G401 (cell line): ENCODE measurements at regions not wholly inside any gene's neighbourhood (a gene's known extent, or its start where the extent isn't known, plus 50 kb on each side); places are given as distances from the start of the nearest gene placed in this dataset.
"Not testable (repeated sequence)": the region's sequence is repeated elsewhere in the genome, so short reads cannot be mapped to it uniquely, and the experiment has no call there.

Experiments
- DNase-seq: peaks from one replicate; pipeline ENCODE4 v3.0.0-alpha.2; 2015; ENCODE audit warnings: low spot score
- in situ Hi-C: cut with HindIII; loops from 2 replicates; pipeline ENCODE4 v1.10.0; 2016; ENCODE audit warnings: low sequenced_read_pairs, mixed read lengths

DNA sequence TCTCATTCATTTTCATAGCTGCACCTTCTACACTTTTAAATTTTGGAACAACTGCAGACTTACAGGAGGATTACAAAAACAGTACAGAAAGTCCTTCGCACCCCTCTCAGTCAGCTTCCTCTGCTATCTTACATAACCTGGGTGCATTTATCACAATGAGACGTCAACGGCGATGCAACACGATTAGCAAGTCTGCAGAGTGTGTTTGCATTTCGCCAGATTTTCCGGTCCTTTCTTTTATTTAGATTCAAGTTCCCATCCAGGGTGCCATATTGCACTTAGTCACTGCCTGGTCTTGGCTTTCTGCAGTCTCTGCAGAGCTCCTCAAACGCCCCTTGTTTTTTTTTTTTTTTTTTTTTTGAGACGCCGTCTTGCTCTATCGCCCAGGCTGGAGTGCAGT lies 85.9 kb downstream of the ASMT start:
- in situ Hi-C loops = no loop called here
- no peak for DNase-seq

DNA sequence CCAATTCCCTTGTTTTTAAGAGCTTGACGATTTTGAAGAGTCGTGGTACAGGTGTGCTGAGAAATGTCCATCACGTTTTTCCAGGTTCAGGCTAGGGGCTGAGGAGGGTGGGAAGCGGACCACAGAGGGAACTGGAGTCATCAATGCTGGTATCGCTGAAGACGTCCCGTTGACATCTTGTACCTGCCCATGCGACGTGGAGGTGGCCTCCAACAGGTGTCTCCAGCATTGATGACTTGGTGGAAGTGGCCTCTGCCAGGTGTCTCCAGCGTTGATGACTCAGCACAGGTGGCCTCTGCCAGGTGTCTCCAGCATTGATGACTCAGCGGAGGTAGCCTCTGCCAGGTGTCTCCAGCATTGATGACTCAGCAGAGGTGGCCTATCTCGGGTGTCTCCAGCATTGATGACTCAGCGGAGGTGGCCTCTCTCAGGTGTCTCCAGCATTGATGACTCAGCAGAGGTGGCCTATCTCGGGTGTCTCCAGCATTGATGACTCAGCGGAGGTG lies 86.6 kb downstream of the ASMT start:
- in situ Hi-C loops, DNase-seq: not testable (repeated sequence)

DNA sequence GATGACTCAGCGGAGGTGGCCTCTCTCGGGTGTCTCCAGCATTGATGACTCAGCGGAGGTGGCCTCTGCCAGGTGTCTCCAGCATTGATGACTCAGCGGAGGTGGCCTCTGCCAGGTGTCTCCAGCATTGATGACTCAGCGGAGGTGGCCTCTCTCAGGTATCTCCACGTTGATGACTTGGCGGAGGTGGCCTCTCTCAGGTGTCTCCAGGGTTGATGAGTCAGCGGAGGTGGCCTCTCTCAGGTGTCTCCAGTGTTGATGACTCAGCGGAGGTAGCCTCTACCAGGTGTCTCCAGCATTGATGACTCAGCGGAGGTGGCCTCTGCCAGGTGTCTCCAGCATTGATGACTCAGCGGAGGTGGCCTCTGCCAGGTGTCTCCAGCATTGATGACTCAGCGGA lies 87.3 kb downstream of the ASMT start:
- in situ Hi-C loops, DNase-seq: not testable (repeated sequence)

DNA sequence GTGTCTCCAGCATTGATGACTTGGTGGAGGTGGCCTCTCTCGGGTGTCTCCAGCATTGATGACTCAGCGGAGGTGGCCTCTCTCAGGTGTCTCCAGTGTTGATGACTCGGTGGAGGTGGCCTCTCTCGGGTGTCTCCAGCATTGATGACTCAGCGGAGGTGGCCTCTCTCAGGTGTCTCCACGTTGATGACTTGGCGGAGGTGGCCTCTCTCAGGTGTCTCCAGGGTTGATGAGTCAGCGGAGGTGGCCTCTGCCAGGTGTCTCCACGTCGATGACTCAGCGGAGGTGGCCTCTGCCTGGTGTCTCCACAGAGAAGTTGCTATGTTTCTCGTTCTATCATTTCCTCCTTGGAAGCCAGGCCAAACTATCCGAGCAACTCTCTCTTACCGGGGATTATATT lies 87.7 kb downstream of the ASMT start:
- DNase-seq, in situ Hi-C loops: not testable (repeated sequence)

DNA sequence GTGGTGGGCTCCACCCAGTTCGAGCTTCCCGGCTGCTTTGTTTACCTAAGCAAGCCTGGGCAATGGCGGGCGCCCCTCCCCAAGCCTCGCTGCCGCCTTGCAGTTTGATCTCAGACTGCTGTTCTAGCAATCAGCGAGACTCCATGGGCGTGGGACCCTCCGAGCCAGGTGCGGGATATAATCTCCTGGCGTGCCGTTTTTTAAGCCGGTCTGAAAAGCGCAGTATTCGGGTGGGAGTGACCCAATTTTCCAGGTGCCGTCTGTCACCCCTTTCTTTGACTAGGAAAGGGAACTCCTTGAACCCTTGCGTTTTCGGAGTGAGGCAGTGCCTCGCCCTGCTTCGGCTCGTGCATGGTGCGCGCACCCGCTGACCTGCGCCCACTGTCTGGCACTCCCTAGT lies 94.4 kb downstream of the ASMT start:
- DNase-seq, in situ Hi-C loops: not testable (repeated sequence)

DNA sequence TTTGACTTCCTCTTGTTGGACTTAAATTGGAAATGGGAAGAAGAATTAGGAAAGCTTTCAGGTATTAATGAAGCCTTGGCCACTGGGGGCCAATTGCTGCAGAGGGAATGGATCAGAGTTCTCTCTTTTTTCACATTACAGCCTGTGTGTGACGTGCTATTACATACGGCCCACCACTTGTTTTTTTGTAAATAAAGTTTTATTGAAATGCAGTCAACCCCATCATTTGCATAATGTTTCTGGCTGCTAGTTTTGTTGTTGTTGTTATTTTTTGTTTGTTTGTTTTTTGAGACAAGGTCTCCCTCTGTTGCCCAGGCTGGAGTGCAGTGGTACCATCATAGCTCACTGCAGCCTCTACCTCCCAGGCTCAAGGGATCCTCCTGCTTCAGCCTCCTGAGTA lies 98.4 kb downstream of the ASMT start:
- no peak for DNase-seq
- in situ Hi-C loops = no loop called here

DNA sequence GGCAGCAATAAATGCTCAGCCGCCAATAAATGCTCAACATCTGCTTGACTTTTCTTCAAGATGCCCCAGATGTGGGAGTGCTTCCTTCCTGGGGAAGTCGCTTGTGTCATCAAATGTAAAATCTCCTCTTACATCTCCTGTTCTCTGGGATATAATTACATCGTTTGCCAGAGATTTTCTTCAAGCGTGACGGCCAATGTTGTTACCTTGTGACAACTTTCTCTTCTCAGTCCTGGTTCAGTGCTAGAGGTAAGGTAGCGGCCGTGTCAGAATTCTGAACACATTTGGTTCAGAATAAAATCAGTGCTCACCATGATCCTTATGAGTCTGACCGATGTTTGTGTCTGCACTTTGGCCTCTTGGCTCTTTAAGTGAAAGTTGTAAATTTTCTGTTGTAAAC lies 102.5 kb downstream of the ASMT start:
- no peak for DNase-seq
- in situ Hi-C loops = no loop called here

DNA sequence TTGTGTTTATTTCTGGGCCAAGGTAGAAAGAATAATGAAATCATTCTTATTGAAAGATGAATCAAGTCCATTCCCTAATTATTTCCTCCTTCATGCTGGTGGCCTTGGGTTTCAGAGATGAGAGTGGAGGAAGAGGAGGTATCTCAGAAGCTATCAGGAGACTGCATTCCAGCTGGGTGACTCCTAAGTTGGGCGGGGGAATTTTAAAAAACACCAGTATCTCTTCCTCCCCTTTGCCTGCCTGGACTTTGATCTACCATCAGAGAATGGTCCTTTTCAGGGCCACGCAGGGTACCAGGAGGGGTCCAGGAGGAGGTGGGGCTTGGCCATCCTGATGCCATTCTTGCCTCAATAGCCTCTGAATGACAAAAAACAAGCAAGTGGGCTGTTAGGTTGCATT lies 104.4 kb downstream of the ASMT start:
- DNase-seq = no peak
- in situ Hi-C loops = no loop called here

DNA sequence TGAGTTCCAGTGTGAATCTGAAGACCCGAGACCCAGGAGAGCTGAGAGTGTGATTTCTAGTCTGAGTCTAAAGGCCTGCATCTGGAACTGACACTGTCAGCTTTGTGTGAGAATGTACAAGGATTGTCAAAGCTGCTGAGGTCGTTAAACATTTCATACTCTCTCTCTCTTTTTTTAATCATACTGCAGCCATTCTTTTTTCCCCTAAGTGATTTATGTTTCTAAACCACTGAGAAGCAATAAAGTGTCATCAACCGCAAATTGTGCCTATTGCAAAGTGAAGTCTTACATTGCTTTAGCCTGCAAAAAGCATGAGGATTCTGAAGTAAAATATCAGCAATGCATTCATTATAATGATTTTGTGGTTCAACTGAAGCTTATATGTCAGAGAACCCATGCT lies 106.0 kb downstream of the ASMT start:
- DNase-seq = no peak
- in situ Hi-C loops = no loop called here

DNA sequence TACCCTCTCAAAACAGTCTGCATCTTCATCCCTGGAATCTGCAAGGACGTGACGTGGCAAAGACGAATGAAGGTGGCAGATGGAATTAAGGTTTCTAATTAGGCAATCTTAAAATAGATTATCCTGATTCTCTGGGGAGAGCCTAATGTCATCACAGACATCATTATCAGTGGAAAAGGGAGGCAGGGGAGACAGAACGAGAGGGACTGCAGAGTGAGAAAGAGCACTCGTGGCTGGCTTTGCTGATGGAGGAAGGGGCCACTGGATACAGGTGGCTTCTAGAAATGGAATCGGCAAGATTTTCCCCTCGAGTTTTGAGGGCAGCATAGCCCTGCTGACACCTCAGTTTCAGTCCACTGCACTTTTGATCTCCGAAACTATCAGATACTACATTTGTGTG lies 110.6 kb downstream of the ASMT start:
- no peak for DNase-seq
- in situ Hi-C loops = no loop called here

DNA sequence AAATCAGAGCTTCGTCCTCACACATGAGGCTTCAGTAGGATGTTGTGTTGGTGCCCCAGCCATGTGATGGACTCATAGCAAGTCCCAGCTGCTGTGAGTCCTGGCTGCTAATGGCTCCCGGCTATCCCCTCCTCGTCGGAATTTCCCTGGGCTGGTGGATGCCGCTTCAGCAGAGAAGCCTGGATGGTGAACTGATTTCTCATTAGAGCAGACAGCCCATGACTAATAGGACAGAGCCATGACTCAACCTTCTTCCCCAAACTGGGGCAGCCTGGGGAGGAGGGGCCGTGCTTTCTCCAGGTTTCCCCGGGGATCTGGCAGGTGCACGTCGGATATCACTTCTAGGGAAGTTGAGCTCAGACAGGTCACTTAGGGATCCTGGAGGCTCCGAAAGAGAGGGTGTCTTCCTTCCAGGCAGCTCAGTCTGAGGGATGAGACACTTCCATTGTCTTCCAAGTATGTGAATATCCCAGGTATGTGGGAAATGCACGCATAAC lies 112.7 kb downstream of the ASMT start:
- in situ Hi-C loops = no loop called here
- no peak for DNase-seq

DNA sequence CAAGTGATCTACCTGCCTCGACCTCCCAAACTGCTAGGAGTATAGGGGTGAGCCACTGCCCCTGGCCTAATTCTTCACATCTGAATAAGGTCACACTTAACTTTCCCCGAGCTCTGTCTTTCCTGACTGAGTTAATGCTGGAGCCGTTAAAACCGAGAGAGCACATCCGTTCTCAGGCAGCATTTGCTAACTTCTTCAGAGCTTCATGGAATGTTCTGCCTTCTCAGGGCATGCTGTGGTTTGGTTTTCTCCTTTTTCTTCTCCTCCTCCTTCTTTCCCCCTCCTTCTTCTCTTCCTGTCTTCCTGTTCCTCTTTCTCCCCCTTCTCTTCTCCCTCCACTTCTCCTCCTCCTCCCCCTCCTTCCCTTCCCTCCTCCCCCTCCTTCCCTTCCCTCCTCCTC lies 119.9 kb downstream of the ASMT start:
- DNase-seq = no peak
- in situ Hi-C loops = no loop called here

DNA sequence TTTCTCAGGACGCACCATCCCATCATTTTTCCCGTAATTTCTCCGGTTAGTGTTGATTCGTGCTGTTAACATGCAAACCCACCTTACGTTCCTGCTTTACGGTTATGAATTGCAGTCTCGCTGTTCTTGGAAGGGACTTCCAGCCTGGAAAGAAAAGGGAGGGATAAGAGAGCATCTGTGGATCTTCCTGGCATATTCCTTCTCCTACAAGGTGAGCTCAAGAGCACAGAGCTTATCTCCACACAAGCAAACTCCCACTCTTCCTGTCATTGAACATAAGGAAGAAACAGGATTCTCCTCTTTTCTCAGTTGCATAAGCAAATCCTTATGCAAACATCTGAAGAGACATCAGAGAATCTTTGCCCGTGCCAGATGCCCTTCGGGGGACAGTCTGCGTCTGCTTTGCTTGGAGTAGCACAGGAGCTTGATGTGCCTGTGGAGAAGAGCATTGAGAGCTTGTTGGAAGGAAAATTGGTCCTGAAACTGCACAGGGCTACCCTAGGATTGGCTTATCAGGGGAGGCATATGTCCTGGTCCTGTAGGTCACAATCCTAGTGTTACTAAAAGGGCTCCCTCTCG lies 127.0 kb downstream of the ASMT start:
- in situ Hi-C loops = no loop called here
- DNase-seq = no peak

DNA sequence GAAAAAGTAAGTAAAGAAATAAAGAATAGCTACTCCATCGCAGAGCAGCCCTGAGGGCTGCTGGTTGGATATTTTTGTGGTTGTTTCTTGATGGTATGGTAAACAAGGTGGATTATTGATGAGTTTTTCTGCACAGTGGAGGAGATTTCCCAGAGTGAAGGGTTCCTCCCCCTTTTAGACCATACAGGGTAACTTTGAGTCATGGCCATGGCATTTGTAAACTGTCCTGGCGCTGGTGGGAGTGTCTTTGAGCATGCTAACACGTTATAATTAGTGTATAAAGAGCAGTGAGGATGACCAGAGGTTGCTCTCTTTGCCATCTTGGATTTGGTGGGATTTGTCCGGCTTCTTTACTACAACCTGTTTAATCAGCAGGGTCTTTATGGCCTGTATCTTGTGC lies 128.2 kb downstream of the ASMT start:
- no peak for DNase-seq
- in situ Hi-C loops = no loop called here

DNA sequence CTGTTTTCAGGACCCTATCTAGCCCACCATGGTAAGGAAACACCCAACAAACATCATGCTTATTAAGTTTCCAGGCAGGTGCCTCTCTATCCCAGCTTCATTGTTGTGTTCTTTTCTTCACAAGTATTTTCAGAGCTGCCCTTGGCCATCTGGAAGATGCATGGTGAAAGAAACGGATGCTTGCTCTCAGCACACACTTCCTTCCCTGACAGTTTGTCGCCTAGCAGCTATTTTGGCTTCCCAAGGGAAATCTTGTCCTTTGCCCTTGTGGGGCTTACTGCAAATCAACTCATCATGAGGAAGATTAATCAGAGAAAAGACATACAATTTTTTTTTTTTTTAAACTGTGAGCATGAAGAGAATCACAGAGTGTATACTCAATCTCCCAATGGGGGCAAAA lies 128.8 kb downstream of the ASMT start:
- in situ Hi-C loops = no loop called here
- DNase-seq = no peak

DNA sequence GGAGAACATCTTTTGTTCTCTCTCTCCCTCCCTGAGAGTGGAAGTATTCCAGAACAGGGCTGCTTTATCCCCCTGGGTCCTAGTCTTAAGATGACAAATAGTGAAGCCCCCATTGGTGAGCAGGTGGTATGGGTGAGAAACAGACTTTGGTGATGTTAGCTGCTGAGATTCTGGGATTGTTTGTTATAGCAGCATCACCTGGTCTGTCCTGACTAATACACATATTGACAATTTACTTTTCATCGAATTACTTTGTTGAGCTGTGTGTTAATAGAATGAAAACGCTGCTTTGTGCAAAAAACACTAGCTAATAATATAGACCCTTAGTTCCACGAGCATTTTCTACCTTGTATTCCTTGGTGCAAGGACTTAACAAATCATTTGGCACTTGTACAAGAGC lies 133.5 kb downstream of the ASMT start:
- DNase-seq = no peak
- in situ Hi-C loops = no loop called here

DNA sequence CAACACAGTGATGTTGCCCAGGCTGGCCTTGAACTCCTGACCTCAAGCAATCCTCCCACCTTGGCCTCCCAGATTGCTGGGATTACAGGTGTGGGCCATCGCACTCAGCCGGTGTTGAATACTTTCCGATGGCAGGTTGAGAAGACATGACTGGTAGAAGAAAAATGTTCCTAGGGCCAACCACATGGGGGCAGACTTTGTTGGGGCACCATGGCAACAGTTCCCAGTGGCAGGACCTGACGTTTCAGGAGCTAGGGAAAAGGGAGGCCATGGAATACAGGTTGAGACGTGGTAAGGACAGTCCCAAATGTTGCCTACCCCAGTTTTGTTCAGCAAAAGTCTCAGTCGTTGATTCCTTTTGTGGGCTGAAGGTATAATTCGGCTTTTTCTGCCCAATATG lies 134.6 kb downstream of the ASMT start:
- in situ Hi-C loops = no loop called here
- no peak for DNase-seq

DNA sequence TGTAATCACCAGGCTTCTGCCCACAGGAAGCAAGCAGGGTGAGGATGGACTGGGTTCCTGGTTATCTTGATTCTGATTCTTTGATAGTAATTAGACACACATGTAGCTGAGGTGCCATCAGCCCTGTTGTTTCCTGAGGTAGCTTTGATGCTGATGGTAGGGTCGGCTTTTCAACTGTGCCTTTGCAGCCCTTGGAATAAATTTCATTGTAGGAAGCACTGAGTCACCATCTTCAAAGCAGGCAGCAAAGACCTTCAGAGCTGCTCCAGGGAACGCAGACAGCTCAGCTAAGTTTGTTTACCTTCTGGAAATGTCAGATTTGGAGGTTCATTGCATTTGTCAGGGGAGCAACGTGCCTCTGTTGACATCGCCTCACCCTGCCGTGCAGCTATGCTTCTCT lies 135.4 kb downstream of the ASMT start:
- in situ Hi-C loops = no loop called here
- DNase-seq = no peak

DNA sequence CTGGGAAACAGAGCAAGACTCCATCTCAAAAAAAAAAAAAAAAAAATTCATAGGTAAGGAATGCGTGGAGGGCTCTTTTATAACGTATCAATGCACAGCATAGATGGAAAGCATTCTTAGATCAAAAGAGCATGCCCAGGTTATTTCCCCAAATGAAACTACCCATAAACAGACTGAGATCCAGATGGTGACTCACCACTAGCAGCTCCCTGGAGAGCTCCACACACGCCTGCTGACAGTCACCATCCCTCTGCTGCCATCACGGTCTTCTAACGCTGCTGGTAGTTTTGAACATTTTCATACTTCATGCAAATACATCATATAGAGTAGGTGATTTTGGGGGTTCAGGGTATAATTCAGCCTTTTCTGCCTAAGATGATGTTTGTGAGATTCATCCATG lies 136.9 kb downstream of the ASMT start:
- DNase-seq = no peak
- in situ Hi-C loops = no loop called here

DNA sequence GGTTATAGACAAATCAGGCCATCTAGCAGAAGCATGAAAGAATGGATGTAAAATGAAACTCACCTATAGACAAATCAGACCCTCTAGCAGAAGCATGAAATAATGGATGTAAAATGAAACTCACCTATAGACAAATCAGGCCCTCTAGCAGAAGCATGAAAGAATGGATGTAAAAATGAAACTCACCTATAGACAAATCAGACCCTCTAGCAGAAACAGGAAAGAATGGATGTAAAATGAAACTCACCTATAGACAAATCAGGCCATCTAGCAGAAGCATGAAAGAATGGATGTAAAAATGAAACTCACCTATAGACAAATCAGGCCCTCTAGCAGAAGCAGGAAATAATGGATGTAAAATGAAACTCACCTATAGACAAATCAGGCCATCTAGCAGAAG lies 137.9 kb downstream of the ASMT start:
- in situ Hi-C loops, DNase-seq: not testable (repeated sequence)

DNA sequence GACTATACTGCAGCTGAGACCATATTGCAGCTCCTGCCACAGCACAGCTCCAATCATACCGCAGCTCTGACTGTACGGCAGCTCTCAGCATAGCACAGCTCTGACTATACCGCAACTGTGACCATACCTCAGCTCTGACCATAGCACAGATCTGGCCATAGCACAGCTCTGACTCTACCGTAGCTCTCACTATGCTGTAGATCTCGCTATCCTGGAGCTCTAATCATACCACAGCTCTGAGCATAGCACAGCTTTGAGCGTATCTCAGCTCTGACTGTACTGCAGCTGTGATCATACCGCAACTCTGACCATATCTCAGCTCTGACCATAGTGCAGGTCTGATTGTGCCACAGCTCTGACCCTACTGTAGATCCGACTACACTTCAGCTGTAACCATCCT lies 139.2 kb downstream of the ASMT start:
- no peak for DNase-seq

DNA sequence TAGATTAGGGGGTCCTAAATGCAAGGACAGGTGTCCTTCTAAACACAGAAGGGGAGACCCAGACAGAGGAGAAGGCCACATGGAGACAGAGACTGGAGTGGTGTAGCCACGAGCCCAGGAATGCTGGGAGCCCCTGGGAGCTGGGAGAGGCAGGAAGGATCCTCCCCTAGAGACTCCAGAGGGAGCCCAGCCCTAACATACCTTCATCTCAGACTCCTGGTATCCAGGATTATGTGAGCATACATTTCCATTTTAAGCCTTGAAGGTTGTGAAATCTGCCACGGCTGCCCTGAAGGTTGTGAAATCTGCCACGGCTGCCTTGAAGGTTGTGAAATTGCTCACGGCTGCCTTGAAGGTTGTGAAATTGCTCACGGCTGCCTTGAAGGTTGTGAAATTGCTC lies 148.4 kb downstream of the ASMT start:
- no peak for DNase-seq
- in situ Hi-C loops = no loop called here

More for the DNA sequence above, 139.2 kb downstream of the ASMT start:
- in situ Hi-C loops = no loop called here
